Hematopoietic multipotent progenitor cell treated with erythropoietin and hydrocortisone succinate and interleukin-3 and kit ligand, for 17 days (in vitro differentiated cells): ENCODE measurements at regions not wholly inside any gene's neighbourhood (a gene's known extent, or its start where the extent isn't known, plus 50 kb on each side); places are given as distances from the start of the nearest gene placed in this dataset.

Source experiments
- DNase-seq: peaks from one replicate; pipeline ENCODE4 v3.0.0-alpha.2; 2015; ENCODE audit warnings: low spot score

GRCh38 chr14:104514156-104514848, 65.3 kb upstream of the C14orf180 start:
- no peak for DNase-seq

- no peak for DNase-seq
These were observed 64.3 kb upstream of the C14orf180 start for GRCh38 chr14:104515059-104515810.

GRCh38 chr14:104515811-104516780, 63.5 kb upstream of the C14orf180 start:
- DNase-seq = no peak

- no peak for DNase-seq
These were observed 62.7 kb upstream of the C14orf180 start for GRCh38 chr14:104516906-104517305.

- DNase-seq = no peak
These were observed 62.1 kb upstream of the C14orf180 start for GRCh38 chr14:104517426-104517825.

- no peak for DNase-seq
These were observed 61.7 kb upstream of the C14orf180 start for GRCh38 chr14:104517867-104518266.

- no peak for DNase-seq
These were observed 60.8 kb upstream of the C14orf180 start for GRCh38 chr14:104518659-104519350.

- DNase-seq = no peak
These were observed 59.8 kb upstream of the C14orf180 start for GRCh38 chr14:104519721-104520120.

GRCh38 chr14:104520620-104521410, 58.7 kb upstream of the C14orf180 start:
- no peak for DNase-seq

- no peak for DNase-seq
These were observed 57.5 kb upstream of the C14orf180 start for GRCh38 chr14:104521816-104522745.

- DNase-seq = no peak
These were observed 56.5 kb upstream of the C14orf180 start for GRCh38 chr14:104522926-104523545.

- no peak for DNase-seq
These were observed 56.0 kb upstream of the C14orf180 start for GRCh38 chr14:104523546-104523935.

GRCh38 chr14:104524726-104525125, 54.8 kb upstream of the C14orf180 start:
- no peak for DNase-seq

GRCh38 chr14:104526723-104527645, 52.6 kb upstream of the C14orf180 start:
- no peak for DNase-seq

- DNase-seq = no peak
These were observed 51.6 kb upstream of the C14orf180 start for GRCh38 chr14:104527857-104528459.

GRCh38 chr14:104528496-104528895, 51.1 kb upstream of the C14orf180 start:
- DNase-seq = no peak
